CD4-positive, alpha-beta T cell treated with Interleukin-2 at 100 ng/mL for 4 hours (primary cell): ENCODE measurements at regions not wholly inside any gene's neighbourhood (a gene's known extent, or its start where the extent isn't known, plus 50 kb on each side); places are given as distances from the start of the nearest gene placed in this dataset.
"Not testable (repeated sequence)": the region's sequence is repeated elsewhere in the genome, so short reads cannot be mapped to it uniquely, and the experiment has no call there.

Experiments used
- DNase-seq: peaks from one replicate; pipeline ENCODE4 v3.0.0-alpha.2; 2020; ENCODE audit warnings: low spot score

GRCh38 chr10:9219860-9220259, 1165.4 kb downstream of the GATA3 start:
- no peak for DNase-seq

DNA sequence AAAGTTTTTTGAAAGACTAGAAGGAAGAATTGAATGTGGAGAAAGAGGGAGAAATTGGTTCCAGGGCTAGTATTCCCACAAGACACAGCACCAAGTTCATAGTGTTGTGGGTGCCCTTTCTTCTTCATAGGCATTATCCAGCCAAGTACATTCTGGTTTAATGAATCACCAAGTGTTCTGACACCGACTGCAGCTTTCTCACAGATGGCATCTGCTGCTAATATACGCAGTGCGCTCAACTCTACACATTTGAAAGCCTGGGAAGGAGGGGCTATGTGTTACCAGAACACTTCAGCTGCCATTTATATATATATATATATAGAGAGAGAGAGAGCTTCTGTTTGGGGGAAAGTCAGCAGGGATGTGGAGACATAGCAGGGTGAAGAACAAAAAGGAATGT, 1168.4 kb downstream of the GATA3 start:
- DNase-seq = no peak

DNA sequence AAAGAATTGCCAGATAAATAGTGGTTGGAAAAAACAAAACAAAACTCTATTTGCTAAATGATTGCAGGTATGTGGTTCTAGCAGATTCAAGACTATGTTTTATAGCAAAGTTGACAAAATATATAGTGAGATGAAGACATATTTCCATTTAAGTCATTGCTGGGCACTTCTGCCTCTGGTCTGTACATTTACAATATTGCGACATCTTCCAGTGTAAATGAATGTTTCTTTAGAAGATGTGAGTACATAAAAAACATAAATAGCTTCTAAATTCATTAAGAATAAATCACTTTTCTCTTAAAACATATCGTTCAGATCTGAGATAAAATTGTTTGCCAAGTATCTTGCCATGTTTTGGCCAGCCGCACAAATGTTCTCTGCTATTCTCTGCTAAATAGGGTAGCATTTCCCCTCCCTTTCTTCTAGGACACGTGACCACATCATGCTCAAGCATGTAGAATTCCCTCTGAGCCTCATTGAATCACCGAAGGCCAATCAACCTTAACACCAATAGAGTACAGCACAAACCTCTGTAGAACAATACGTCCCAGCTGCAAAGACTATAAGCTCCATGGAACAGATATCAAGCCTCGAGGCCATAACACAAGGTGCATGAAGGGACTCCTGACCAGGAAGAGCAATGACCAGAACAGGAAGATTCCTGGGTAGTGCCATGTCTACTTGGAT, 1173.3 kb downstream of the GATA3 start:
- DNase-seq = no peak

DNA sequence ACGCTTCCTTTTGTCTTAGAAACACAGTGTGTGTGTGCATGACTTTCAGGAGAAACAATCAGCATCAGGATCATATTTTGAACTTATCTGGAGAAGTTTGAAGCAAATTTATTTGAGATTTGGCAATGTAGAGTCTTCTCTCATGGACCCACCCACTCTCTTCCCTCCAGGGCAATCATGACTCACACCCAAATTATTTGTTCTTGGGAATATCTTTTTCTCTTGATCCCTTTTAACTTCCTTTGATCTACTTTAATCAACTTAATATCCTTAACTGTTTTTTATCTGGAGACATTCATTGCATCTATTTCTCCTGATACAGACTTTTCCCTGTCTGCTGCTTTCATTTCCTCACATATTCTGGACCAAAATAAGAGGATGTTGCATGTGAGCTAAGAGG, 1174.3 kb downstream of the GATA3 start:
- DNase-seq = no peak

DNA sequence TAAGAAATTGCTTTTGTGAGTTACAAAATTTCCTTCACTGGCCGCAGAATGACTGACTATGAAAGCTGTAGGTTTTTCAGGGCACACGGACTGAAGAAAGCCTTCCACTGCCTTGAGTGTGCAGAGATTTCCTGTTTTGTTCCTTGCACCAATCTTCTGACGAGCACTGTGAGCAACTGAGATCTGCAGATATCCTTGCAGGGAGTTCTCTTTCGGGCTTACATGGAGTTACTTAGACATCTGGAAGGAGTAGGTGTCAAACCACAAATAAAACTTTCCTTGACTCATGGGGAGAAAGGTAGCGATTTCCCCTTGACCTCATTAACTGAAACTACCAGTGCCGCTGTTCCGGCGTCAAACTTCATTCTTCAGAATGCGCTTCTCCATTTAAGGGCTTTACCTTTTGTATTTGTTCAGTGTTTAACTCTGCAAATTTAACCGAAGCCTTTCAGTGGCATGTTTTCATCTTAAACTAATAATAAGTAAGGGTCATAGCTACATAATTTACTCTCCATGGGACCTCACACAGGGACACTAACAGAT, 1175.3 kb downstream of the GATA3 start:
- DNase-seq = peak; percentile 3

GRCh38 chr10:9230625-9231024, 1176.1 kb downstream of the GATA3 start:
- no peak for DNase-seq

GRCh38 chr10:9234191-9234590, 1179.7 kb downstream of the GATA3 start:
- no peak for DNase-seq

GRCh38 chr10:9238041-9238440, 1183.6 kb downstream of the GATA3 start:
- no peak for DNase-seq

- no peak for DNase-seq
These were observed 1184.8 kb downstream of the GATA3 start for GRCh38 chr10:9239298-9239697.

GRCh38 chr10:9243941-9244411, 1189.5 kb downstream of the GATA3 start:
- no peak for DNase-seq

- no peak for DNase-seq
These were observed 1190.4 kb downstream of the GATA3 start for GRCh38 chr10:9244864-9245263.

- DNase-seq = no peak
These were observed 1198.6 kb downstream of the GATA3 start for GRCh38 chr10:9253121-9253520.

- no peak for DNase-seq
These were observed 1199.9 kb downstream of the GATA3 start for GRCh38 chr10:9254353-9254752.

DNA sequence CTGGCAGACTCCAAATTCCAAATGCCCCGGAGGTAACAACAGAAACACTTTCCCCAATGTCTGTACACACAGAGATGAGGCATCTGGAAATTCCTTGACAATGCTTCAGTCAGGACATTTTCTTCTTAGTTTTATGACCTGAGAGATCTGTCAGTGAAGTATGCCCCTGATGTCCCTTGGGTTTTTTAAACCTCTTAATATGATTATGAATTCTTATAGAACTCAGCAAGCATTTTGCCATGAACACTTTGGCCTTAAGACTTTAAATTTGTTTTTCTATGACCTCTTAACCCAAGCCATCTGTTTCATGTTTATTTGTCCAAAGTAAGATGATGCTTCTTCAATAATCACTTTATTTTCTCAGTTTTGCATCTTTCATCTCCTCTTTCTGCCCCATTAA, 1206.2 kb downstream of the GATA3 start:
- no peak for DNase-seq

DNA sequence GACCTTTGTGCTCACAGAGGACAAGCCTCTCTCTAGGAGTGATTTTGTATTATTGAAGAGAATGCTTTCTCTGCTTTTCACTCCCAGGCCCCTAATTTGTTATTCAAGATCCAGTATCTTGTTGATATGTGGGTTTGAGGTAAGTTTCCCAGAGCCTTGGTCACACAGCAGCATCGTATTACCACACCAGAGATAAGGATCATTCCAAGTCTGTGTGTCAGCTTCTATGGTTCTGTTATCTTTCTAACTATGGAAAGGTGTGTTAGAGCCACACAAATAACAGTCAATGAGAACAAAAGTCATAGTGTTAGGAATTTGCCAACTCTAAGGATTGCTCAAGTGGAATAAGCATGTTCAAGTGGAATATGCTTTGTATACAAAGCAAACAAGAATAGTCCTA, 1208.3 kb downstream of the GATA3 start:
- no peak for DNase-seq

- DNase-seq = no peak
These were observed 1213.7 kb downstream of the GATA3 start for GRCh38 chr10:9268176-9268575.

- DNase-seq = not testable (repeated sequence)
These were observed 1218.8 kb downstream of the GATA3 start for GRCh38 chr10:9273126-9273833.

GRCh38 chr10:9274206-9274755, 1219.8 kb downstream of the GATA3 start:
- DNase-seq = no peak

DNA sequence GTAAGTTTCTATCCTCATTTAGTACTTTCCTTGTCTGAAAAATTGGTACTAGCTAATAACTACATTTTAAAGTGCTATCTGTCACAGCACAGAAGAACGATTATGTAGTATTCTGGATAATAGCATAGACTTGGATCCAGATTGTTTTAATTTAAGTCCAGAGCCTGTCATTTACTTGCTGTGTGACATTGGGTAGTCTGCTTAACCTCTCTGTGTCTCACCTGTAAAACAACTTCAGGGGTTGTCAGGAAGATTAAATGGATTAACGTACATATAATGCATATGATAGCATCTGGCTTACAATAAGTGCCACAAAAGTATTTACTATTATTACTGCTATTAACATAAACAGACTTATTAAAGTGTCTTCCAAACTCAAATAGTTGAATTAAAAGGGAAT, 1221.4 kb downstream of the GATA3 start:
- DNase-seq = no peak

- no peak for DNase-seq
These were observed 1231.2 kb downstream of the GATA3 start for GRCh38 chr10:9285690-9286089.

GRCh38 chr10:9289811-9290210, 1235.3 kb downstream of the GATA3 start:
- no peak for DNase-seq

- no peak for DNase-seq
These were observed 1236.6 kb downstream of the GATA3 start for GRCh38 chr10:9291081-9291480.

GRCh38 chr10:9294132-9294663, 1239.7 kb downstream of the GATA3 start:
- no peak for DNase-seq
